Body of pancreas (tissue), 4 donors: ENCODE measurements at regions not wholly inside any gene's neighbourhood (a gene's known extent, or its start where the extent isn't known, plus 50 kb on each side); places are given as distances from the start of the nearest gene placed in this dataset.

Experiments used
- ATAC-seq: fragments of 150-250 bp; one replicate; pipeline ENCODE4 v1.9.1; 2016
- DNase-seq, 4 donors: peaks; one replicate each; pipeline ENCODE4 v3.0.0-alpha.2; 2019
- H3K27ac ChIP-seq, 4 donors: fragments of 200-600 bp; sonication (generic); 1 replicate in 3 of 4; 2 replicates in 1 of 4; pipeline versions ENCODE4 v1.5.1 to v1.6.1; 2016 to 2019; ENCODE audit warnings: mild to moderate bottlenecking in 1 of 4, mixed read lengths in 1 of 4, moderate library complexity in 1 of 4
- H3K27me3 ChIP-seq, 2 donors: fragments of 200-600 bp; sonication (generic); one replicate each; pipeline ENCODE4 v1.6.0; 2016; ENCODE audit warnings: mild to moderate bottlenecking in 1 of 2
- H3K36me3 ChIP-seq, 2 donors: fragments of 200-600 bp; sonication (generic); replicated peaks in 1 of 2; 2 replicates each; pipeline ENCODE4 v1.5.1; 2016; ENCODE audit warnings: low read depth in 2 of 2; ENCODE audit not compliant: insufficient read depth in 1 of 2
- H3K4me1 ChIP-seq: fragments of 200-600 bp; sonication (generic); one replicate; pipeline ENCODE4 v1.6.0; 2016
- H3K4me3 ChIP-seq, 2 donors: fragments of 200-600 bp; sonication (generic); 1 replicate in 1 of 2; 2 replicates in 1 of 2; pipeline ENCODE4 v1.5.1; 2016 to 2019
- H3K9me3 ChIP-seq, 3 donors: fragments of 200-600 bp; sonication (generic); 1 replicate in 2 of 3; 2 replicates in 1 of 3; pipeline ENCODE4 v1.5.1; 2016
- CTCF ChIP-seq, 7 experiments: fragments of 450-650 bp in 4 of 7; fragments of 200-600 bp in 3 of 7; sonication (generic) in 3 of 7; IDR thresholded peaks; one replicate each; pipeline ENCODE4 v1.5.1; 2016 to 2019; ENCODE audit warnings: antibody characterized with exemption in 7 of 7
- POLR2A ChIP-seq, 3 donors: fragments of 450-650 bp; IDR thresholded peaks; one replicate each; pipeline ENCODE4 v1.6.1; 2016; ENCODE audit warnings: antibody characterized with exemption in 3 of 3, mild to moderate bottlenecking in 2 of 3
- WGBS, 2 donors: methylation state at CpG; one replicate each; pipeline ENCODE4 v1.1.5; 2017; 5-methylcytosine and 5-hydroxymethylcytosine counted together
- intact Hi-C: fragments of 100-400 bp; cut with DNase I; formaldehyde crosslinking; loops from one replicate; pipeline ENCODE4 v1.15.1; 2023

GRCh38 chr10:59557642-59558041, 152.0 kb downstream of the SLC16A9 start:
- Histone ChIP-seq H3K4me1 (peaks cover 6% of the 10 kb centered on the region), H3K27me3 (no peaks in the 10 kb centered on the region), H3K9me3 (no peaks in the 10 kb centered on the region), H3K4me3 (no peak overlapping the region), H3K27ac (no peak overlapping the region), H3K36me3 (no peaks in the 10 kb centered on the region)
- intact Hi-C loops = no loop called here
- WGBS, 2 donors = 8 to 15% methylated on average over 3 of the region's 3 CpGs
- DNase-seq = no peak
- TF ChIP-seq POLR2A (IDR thresholded peaks at IDR 0.05) = no peak
- TF ChIP-seq CTCF (IDR thresholded peaks at IDR 0.05) = no peak
- no peak for ATAC-seq

GRCh38 chr10:59557052-59557451, 152.6 kb downstream of the SLC16A9 start:
- H3K4me1 ChIP-seq = peaks cover 6% of the 10 kb centered on the region
- H3K27ac ChIP-seq = no peak overlapping the region
- no peaks in the 10 kb centered on the region for H3K9me3 ChIP-seq
- no peak overlapping the region for H3K4me3 ChIP-seq
- no peaks in the 10 kb centered on the region for H3K27me3 ChIP-seq
- no peaks in the 10 kb centered on the region for H3K36me3 ChIP-seq
- intact Hi-C loops = no loop called here
- peak; percentile 66 for ATAC-seq
- WGBS, 2 donors = 6 to 11% methylated on average over 1 of the region's 1 CpG
- peak; percentile 29 to 43 (median 40) for DNase-seq
- TF ChIP-seq CTCF (IDR thresholded peaks at IDR 0.05) = no peak
- TF ChIP-seq POLR2A (IDR thresholded peaks at IDR 0.05) = no peak

- Histone ChIP-seq H3K36me3 (no peaks in the 10 kb centered on the region), H3K4me3 (no peak overlapping the region), H3K9me3 (no peaks in the 10 kb centered on the region), H3K27me3 (no peaks in the 10 kb centered on the region), H3K27ac (no peak overlapping the region), H3K4me1 (peaks cover 6% of the 10 kb centered on the region)
- ATAC-seq = no peak
- 54 to 56% methylated on average over 7 of the region's 7 CpGs for WGBS, 2 donors
- DNase-seq = no peak
- TF ChIP-seq POLR2A (IDR thresholded peaks at IDR 0.05) (no peak), CTCF (IDR thresholded peaks at IDR 0.05) (no peak)
- intact Hi-C loops = no loop called here
These were observed 156.3 kb downstream of the SLC16A9 start for GRCh38 chr10:59553162-59553900.

DNA sequence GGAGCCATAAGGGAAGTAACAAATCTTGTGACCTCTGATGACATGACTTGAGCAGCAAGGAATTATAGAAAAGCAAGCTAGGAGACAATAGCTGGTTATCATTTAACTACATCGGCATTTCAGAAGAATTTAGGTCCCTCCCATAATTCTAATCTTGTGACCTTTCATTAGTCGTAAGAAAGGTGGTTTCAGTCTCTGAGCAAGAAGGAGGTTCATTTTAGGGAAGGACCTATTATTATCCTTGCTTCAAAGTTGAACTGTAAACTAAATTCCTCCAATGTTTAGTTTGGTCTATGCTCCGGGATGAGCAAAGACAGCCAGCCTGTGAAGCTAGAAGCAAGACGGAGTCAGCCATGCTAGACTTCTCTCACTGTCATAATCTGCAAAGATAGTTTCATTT, 159.6 kb downstream of the SLC16A9 start:
- H3K9me3 ChIP-seq = no peaks in the 10 kb centered on the region
- WGBS, 2 donors = 72 to 73% methylated on average over 4 of the region's 4 CpGs
- intact Hi-C loops = no loop called here
- TF ChIP-seq CTCF (IDR thresholded peaks at IDR 0.05) (no peak), POLR2A (IDR thresholded peaks at IDR 0.05) (no peak)
- H3K4me1 ChIP-seq = no peaks in the 10 kb centered on the region
- H3K27ac ChIP-seq = no peak overlapping the region
- ATAC-seq (no peak), DNase-seq (no peak)
- H3K4me3 ChIP-seq = no peak overlapping the region
- no peaks in the 10 kb centered on the region for H3K27me3 ChIP-seq
- H3K36me3 ChIP-seq = no peaks in the 10 kb centered on the region

- Histone ChIP-seq H3K36me3 (no peaks in the 10 kb centered on the region), H3K27me3 (no peaks in the 10 kb centered on the region), H3K9me3 (no peaks in the 10 kb centered on the region), H3K4me3 (no peak overlapping the region), H3K4me1 (no peaks in the 10 kb centered on the region), H3K27ac (no peak overlapping the region)
- 73 to 75% methylated on average over 11 of the region's 11 CpGs for WGBS, 2 donors
- DNase-seq (no peak), ATAC-seq (no peak)
- TF ChIP-seq POLR2A (IDR thresholded peaks at IDR 0.05) (no peak), CTCF (IDR thresholded peaks at IDR 0.05) (no peak)
- intact Hi-C loops = no loop called here
These were observed 171.0 kb downstream of the SLC16A9 start for GRCh38 chr10:59538623-59539022.
